ENCODE measurements at regions not wholly inside any gene's neighbourhood (a gene's known extent, or its start where the extent isn't known, plus 50 kb on each side); places are given as distances from the start of the nearest gene placed in this dataset.

DNA sequence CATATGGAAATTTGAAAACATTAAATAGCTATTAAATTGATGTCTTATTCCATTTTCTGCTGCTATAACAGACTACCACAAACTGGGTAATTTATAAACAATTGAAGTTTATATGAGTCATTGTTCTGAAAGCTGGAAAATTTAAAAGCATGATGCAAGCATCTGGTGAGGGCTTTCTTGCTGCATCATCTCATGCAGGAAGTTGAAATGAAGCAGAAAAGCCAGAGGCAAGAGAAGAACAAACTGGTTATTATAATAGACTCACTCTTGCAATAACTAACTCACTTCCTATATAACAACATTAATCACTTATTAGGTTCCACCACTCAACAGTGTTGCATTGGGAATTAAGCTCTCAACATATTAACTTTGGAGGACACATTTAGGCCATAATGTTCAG is 1277.4 kb downstream of the LRFN5 start:
- Mint-ChIP-seq H3K27ac (no peak overlapping the region), H3K4me3 (no peak overlapping the region), H3K9me3 (no peaks in the 10 kb centered on the region), H3K36me3 (ENCODE audit: low read depth) (no peaks in the 10 kb centered on the region), H3K4me1 (no peaks in the 10 kb centered on the region), H3K27me3 (no peaks in the 10 kb centered on the region)
- intact Hi-C loops (cut with micrococcal nuclease), result no loop called here
- ChIA-PET POLR2A (interaction anchor here (0.7 kb wide), 1 partner anchor 442 kb away, joined by 3 read pairs; no protein-coding TSS in a partner anchor), CTCF (no interaction called here)
- no peak for TF ChIP-seq CTCF (IDR thresholded peaks at IDR 0.05)
- DNase-seq, result no peak
- ATAC-seq (ENCODE audit: low read depth), result no peak

- H3K27ac Mint-ChIP-seq, result no peak overlapping the region
Observed at GRCh38 chr14:42877716-42878115, 1271.0 kb downstream of the LRFN5 start.

DNA sequence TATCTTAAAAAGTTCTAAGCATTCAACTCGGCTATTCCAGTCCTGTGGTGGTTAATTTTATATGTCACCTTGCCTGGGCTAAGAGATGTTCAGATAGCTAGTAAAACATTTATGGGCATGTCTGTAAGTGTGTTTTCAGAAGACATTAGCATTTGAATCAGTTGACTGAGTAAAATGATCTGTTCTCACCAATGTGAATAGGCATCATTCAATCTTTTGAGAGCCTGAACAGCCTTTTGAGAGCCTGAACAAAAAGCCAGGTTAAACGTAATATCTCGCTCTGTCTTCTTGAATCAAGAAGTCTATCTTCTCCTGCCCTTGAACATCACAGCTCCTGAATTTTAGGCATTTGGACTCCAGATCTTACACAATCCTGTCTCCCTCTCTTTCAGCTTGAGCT is 1266.1 kb downstream of the LRFN5 start:
- ChIA-PET CTCF (no interaction called here), POLR2A (no interaction called here)
- no peaks in the 10 kb centered on the region for H3K27me3 Mint-ChIP-seq
- no peaks in the 10 kb centered on the region for H3K36me3 Mint-ChIP-seq (ENCODE audit: low read depth)
- no peak for ATAC-seq (ENCODE audit: low read depth)
- no peak overlapping the region for H3K4me3 Mint-ChIP-seq
- H3K4me1 Mint-ChIP-seq, result no peaks in the 10 kb centered on the region
- no peak for DNase-seq
- H3K9me3 Mint-ChIP-seq, result no peaks in the 10 kb centered on the region
- no peak for TF ChIP-seq CTCF (IDR thresholded peaks at IDR 0.05)
- intact Hi-C loops (cut with micrococcal nuclease), result no loop called here
- H3K27ac Mint-ChIP-seq, result no peak overlapping the region

More at GRCh38 chr14:42877716-42878115, 1271.0 kb downstream of the LRFN5 start:
- H3K4me3 Mint-ChIP-seq, result no peak overlapping the region
- CTCF ChIA-PET, result no interaction called here
- DNase-seq (no peak), ATAC-seq (ENCODE audit: low read depth) (no peak)
- POLR2A ChIA-PET, result no interaction called here
- no peaks in the 10 kb centered on the region for H3K27me3 Mint-ChIP-seq
- TF ChIP-seq CTCF (IDR thresholded peaks at IDR 0.05), result no peak
- intact Hi-C loops (cut with micrococcal nuclease), result no loop called here
- no peaks in the 10 kb centered on the region for H3K9me3 Mint-ChIP-seq
- no peaks in the 10 kb centered on the region for H3K4me1 Mint-ChIP-seq
- no peaks in the 10 kb centered on the region for H3K36me3 Mint-ChIP-seq (ENCODE audit: low read depth)

DNA sequence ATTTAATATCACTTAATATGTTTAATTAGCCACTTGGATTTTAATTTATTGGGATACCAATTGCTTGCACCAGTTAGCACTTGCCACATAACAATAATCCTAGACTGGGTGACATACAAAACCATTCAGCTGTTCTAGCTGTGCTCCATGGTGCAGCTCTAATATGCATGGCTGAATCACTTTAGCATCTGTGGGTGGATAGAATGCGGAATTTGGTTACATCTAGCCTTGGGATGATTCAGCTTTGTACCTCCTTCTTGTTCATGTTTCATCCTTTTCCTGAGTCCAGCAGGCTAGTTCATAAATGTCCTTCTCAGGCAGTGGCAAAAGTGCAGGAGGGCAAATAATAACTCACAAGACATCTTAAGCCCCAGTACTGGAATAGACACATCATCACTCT is 1263.0 kb downstream of the LRFN5 start:
- ChIA-PET CTCF (no interaction called here), POLR2A (no interaction called here)
- DNase-seq (no peak), ATAC-seq (ENCODE audit: low read depth) (no peak)
- no peak overlapping the region for H3K27ac Mint-ChIP-seq
- H3K36me3 Mint-ChIP-seq (ENCODE audit: low read depth), result no peaks in the 10 kb centered on the region
- no peaks in the 10 kb centered on the region for H3K27me3 Mint-ChIP-seq
- no peaks in the 10 kb centered on the region for H3K4me1 Mint-ChIP-seq
- H3K4me3 Mint-ChIP-seq, result no peak overlapping the region
- no peaks in the 10 kb centered on the region for H3K9me3 Mint-ChIP-seq
- no peak for TF ChIP-seq CTCF (IDR thresholded peaks at IDR 0.05)
- intact Hi-C loops (cut with micrococcal nuclease), result no loop called here

DNA sequence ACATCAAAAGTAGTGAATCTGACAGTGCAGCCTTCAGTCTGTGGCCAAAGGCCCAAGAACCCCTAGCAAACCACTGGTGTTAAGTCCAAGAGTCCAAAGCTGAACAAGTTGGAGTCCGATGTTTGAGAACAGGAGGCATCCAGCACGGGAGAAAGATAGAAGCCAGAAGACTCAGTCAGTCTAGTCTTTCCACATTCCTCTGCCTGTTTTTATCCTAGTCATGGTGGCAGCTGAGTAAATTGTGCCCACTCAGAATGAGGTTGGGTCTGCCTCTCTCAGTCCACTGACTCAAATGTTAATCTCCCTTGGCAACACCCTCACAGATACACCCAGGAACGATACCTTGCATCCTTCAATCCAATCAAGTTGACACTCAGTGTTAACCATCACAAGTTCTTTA is 1255.4 kb downstream of the LRFN5 start:
- CTCF ChIA-PET, result no interaction called here
- no peaks in the 10 kb centered on the region for H3K9me3 Mint-ChIP-seq
- DNase-seq (no peak), ATAC-seq (ENCODE audit: low read depth) (no peak)
- H3K4me3 Mint-ChIP-seq, result no peak overlapping the region
- intact Hi-C loops (cut with micrococcal nuclease), result no loop called here
- H3K27me3 Mint-ChIP-seq, result no peaks in the 10 kb centered on the region
- TF ChIP-seq CTCF (IDR thresholded peaks at IDR 0.05), result no peak
- H3K27ac Mint-ChIP-seq, result no peak overlapping the region
- H3K4me1 Mint-ChIP-seq, result no peaks in the 10 kb centered on the region
- H3K36me3 Mint-ChIP-seq (ENCODE audit: low read depth), result no peaks in the 10 kb centered on the region
- POLR2A ChIA-PET, result no interaction called here
